SK-N-SH treated with all-trans-retinoic acid at 6 μM for 48 hours (cell line): ENCODE measurements at regions not wholly inside any gene's neighbourhood (a gene's known extent, or its start where the extent isn't known, plus 50 kb on each side); places are given as distances from the start of the nearest gene placed in this dataset.

Experiments used
- ARNTL ChIP-seq: fragments of 450-650 bp; formaldehyde crosslinking; IDR thresholded peaks from 2 replicates; pipeline ENCODE4 v1.5.0; 2020; ENCODE audit warnings: low read depth, mild to moderate bottlenecking, moderate library complexity, borderline replicate concordance
- CSDC2 ChIP-seq: fragments of 250-450 bp; sonication (Bioruptor Pico); IDR thresholded peaks from 2 replicates; pipeline ENCODE4 v1.5.0; 2020; ENCODE audit warnings: mild to moderate bottlenecking, moderate library complexity
- OSR1 ChIP-seq: fragments of 250-450 bp; sonication (Bioruptor Pico); IDR thresholded peaks from 2 replicates; pipeline ENCODE4 v1.8.0; 2022; ENCODE audit warnings: moderate library complexity, mild to moderate bottlenecking, inconsistent platforms
- RARB ChIP-seq: fragments of 250-450 bp; sonication (Bioruptor Pico); IDR thresholded peaks from 2 replicates; pipeline ENCODE4 v1.8.0; 2021; ENCODE audit warnings: mild to moderate bottlenecking, moderate library complexity
- ZFP3 ChIP-seq: fragments of 250-450 bp; sonication (Bioruptor Pico); IDR thresholded peaks from 2 replicates; pipeline ENCODE4 v1.5.0; 2020; ENCODE audit warnings: mild to moderate bottlenecking, moderate library complexity
- ZFP30 ChIP-seq: fragments of 450-650 bp; formaldehyde crosslinking; IDR thresholded peaks from 2 replicates; pipeline ENCODE4 v1.5.0; 2022; ENCODE audit warnings: mild to moderate bottlenecking, moderate library complexity
- ZNF70 ChIP-seq: fragments of 450-650 bp; formaldehyde crosslinking; IDR thresholded peaks from 2 replicates; pipeline ENCODE4 v1.5.0; 2020; ENCODE audit warnings: mild to moderate bottlenecking, moderate library complexity
- TF ChIP-seq, protein P1 (sequence below): fragments of 250-450 bp; sonication (Bioruptor Pico); IDR thresholded peaks from 2 replicates; pipeline ENCODE4 v1.8.0; 2020; ENCODE audit warnings: mild to moderate bottlenecking, moderate library complexity, borderline replicate concordance
- TF ChIP-seq, protein P2 (sequence below): fragments of 250-450 bp; sonication (Bioruptor Pico); IDR thresholded peaks from 2 replicates; pipeline ENCODE4 v1.5.1; 2020; ENCODE audit warnings: low read depth, mild to moderate bottlenecking, moderate library complexity

DNA sequence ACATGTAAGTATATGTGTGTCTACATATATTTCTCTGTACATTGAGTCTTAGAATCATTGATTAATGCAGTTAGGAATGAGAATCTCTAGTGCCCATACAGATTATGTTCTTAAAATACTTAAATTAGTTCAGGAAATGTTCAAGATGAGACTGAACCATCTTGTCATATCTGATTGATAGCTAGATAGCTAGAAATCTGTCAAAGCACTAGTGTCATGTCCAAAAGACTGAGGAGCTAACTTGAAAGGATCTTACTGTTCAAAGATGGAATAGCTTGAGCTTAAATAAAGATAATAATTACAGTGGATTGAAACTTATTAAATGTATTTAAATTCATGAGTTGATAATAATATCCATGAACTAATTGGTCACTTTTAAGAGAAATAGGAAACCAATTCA lies 191.7 kb upstream of the TCF21 start:
- TF ChIP-seq CSDC2 (CRISPR knock-in tag) = no peak
- TF ChIP-seq ZFP30 (CRISPR knock-in tag) = no peak
- TF ChIP-seq, protein P1, sequence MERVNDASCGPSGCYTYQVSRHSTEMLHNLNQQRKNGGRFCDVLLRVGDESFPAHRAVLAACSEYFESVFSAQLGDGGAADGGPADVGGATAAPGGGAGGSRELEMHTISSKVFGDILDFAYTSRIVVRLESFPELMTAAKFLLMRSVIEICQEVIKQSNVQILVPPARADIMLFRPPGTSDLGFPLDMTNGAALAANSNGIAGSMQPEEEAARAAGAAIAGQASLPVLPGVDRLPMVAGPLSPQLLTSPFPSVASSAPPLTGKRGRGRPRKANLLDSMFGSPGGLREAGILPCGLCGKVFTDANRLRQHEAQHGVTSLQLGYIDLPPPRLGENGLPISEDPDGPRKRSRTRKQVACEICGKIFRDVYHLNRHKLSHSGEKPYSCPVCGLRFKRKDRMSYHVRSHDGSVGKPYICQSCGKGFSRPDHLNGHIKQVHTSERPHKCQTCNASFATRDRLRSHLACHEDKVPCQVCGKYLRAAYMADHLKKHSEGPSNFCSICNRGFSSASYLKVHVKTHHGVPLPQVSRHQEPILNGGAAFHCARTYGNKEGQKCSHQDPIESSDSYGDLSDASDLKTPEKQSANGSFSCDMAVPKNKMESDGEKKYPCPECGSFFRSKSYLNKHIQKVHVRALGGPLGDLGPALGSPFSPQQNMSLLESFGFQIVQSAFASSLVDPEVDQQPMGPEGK = no peak
- TF ChIP-seq ZNF70 (CRISPR knock-in tag) = no peak
- TF ChIP-seq ZFP3 (CRISPR knock-in tag) = no peak
- no peak for TF ChIP-seq ARNTL
- no peak for TF ChIP-seq RARB (CRISPR knock-in tag)
- no peak for TF ChIP-seq OSR1
- TF ChIP-seq, protein P2, sequence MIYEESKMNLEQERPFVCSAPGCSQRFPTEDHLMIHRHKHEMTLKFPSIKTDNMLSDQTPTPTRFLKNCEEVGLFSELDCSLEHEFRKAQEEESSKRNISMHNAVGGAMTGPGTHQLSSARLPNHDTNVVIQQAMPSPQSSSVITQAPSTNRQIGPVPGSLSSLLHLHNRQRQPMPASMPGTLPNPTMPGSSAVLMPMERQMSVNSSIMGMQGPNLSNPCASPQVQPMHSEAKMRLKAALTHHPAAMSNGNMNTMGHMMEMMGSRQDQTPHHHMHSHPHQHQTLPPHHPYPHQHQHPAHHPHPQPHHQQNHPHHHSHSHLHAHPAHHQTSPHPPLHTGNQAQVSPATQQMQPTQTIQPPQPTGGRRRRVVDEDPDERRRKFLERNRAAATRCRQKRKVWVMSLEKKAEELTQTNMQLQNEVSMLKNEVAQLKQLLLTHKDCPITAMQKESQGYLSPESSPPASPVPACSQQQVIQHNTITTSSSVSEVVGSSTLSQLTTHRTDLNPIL (CRISPR knock-in tag) = no peak
